Suprapubic skin (tissue), 4 donors: ENCODE measurements at regions not wholly inside any gene's neighbourhood (a gene's known extent, or its start where the extent isn't known, plus 50 kb on each side); places are given as distances from the start of the nearest gene placed in this dataset.

Experiments
- DNase-seq, 2 donors: peaks; one replicate each; pipeline ENCODE4 v3.0.0-alpha.2; 2019; ENCODE audit warnings: low spot score in 2 of 2
- H3K27ac ChIP-seq: fragments of 200-600 bp; sonication (generic); one replicate; pipeline ENCODE4 v1.5.1; 2019
- H3K27me3 ChIP-seq: fragments of 200-600 bp; sonication (generic); one replicate; pipeline ENCODE4 v1.5.1; 2019
- H3K36me3 ChIP-seq: fragments of 200-600 bp; sonication (generic); one replicate; pipeline ENCODE4 v1.5.1; 2019
- H3K4me1 ChIP-seq: fragments of 200-600 bp; sonication (generic); one replicate; pipeline ENCODE4 v1.5.1; 2019
- H3K4me3 ChIP-seq: fragments of 200-600 bp; sonication (generic); one replicate; pipeline ENCODE4 v1.5.1; 2019; ENCODE audit warnings: mild to moderate bottlenecking
- H3K9me3 ChIP-seq: fragments of 200-600 bp; sonication (generic); one replicate; pipeline ENCODE4 v1.5.1; 2019
- EP300 ChIP-seq: sonication (generic); formaldehyde crosslinking; IDR thresholded peaks from one replicate; pipeline ENCODE4 v1.6.1; 2017; ENCODE audit warnings: antibody characterized with exemption
- POLR2A ChIP-seq, 2 donors: fragments of 450-650 bp; IDR thresholded peaks; one replicate each; pipeline ENCODE4 v1.6.1; 2017; ENCODE audit warnings: antibody characterized with exemption in 2 of 2, mild to moderate bottlenecking in 2 of 2, moderate library complexity in 2 of 2
- POLR2AphosphoS5 ChIP-seq, 3 donors: sonication (generic); formaldehyde crosslinking; IDR thresholded peaks; one replicate each; pipeline ENCODE4 v1.6.1; 2017; ENCODE audit warnings: antibody characterized with exemption in 3 of 3
- WGBS: methylation state at CpG from one replicate; pipeline ENCODE4 v1.1.5; 2018; 5-methylcytosine and 5-hydroxymethylcytosine counted together
- TF ChIP-seq, protein P1 (sequence below), 2 donors: fragments of 200-600 bp in 1 of 2; fragments of 450-650 bp in 1 of 2; sonication (generic) in 1 of 2; IDR thresholded peaks; one replicate each; pipeline ENCODE4 v1.5.1; 2016 to 2019; ENCODE audit warnings: antibody characterized with exemption in 2 of 2, mild to moderate bottlenecking in 1 of 2, moderate library complexity in 1 of 2

DNA sequence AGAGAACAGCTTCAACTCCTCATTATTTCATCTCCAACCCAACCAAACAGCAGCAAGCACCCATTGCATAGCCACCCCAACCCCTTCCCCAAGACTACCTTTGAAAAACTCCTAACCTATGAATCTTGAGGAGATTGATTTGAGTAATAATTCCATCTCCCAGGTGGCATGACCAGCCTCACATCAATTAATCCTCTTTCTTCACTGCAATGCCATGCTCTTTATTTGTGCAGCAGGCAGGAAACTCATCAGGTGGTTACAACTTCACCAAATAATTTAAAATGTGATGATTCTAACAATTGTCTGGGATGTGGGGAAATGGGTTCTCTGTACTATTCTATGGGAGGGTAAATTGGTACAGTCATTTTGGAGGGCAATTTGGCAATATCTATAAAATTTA, 68.1 kb upstream of the POMGNT2 start:
- Histone ChIP-seq H3K36me3 (no peaks in the 10 kb centered on the region), H3K4me3 (no peak overlapping the region), H3K9me3 (peaks cover 6% of the 10 kb centered on the region), H3K27me3 (no peaks in the 10 kb centered on the region), H3K27ac (no peak overlapping the region), H3K4me1 (no peaks in the 10 kb centered on the region)
- no peak for TF ChIP-seq EP300
- TF ChIP-seq POLR2AphosphoS5 (IDR thresholded peaks at IDR 0.05), result no peak
- TF ChIP-seq, protein P1, sequence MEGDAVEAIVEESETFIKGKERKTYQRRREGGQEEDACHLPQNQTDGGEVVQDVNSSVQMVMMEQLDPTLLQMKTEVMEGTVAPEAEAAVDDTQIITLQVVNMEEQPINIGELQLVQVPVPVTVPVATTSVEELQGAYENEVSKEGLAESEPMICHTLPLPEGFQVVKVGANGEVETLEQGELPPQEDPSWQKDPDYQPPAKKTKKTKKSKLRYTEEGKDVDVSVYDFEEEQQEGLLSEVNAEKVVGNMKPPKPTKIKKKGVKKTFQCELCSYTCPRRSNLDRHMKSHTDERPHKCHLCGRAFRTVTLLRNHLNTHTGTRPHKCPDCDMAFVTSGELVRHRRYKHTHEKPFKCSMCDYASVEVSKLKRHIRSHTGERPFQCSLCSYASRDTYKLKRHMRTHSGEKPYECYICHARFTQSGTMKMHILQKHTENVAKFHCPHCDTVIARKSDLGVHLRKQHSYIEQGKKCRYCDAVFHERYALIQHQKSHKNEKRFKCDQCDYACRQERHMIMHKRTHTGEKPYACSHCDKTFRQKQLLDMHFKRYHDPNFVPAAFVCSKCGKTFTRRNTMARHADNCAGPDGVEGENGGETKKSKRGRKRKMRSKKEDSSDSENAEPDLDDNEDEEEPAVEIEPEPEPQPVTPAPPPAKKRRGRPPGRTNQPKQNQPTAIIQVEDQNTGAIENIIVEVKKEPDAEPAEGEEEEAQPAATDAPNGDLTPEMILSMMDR (IDR thresholded peaks at IDR 0.05), result no peak
- TF ChIP-seq POLR2A (IDR thresholded peaks at IDR 0.05), result no peak
- no peak for DNase-seq

DNA sequence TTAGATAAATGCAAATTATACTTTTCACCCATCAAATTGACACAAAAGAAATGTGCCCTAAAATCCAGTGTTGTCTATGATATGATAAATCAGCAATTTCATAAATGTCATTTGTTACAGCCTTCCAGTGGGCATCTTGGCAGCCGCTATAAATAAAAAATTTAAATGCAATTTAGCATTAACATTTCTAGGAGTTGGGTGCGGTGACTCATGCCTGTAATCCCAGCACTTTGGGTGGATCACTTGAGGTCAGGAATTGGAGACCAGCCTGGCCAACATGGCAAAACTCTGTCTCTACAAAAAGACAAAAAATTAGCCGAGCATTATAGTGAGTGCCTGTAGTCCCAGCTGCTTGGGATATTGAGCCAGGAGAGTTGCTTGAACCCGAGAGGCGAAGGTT, 65.9 kb upstream of the POMGNT2 start:
- TF ChIP-seq, protein P1 (IDR thresholded peaks at IDR 0.05), result no peak
- TF ChIP-seq POLR2A (IDR thresholded peaks at IDR 0.05) (no peak), EP300 (no peak), POLR2AphosphoS5 (IDR thresholded peaks at IDR 0.05) (no peak)
- Histone ChIP-seq H3K27ac (no peak overlapping the region), H3K4me3 (no peak overlapping the region), H3K36me3 (no peaks in the 10 kb centered on the region), H3K27me3 (no peaks in the 10 kb centered on the region), H3K9me3 (peaks cover 6% of the 10 kb centered on the region), H3K4me1 (no peaks in the 10 kb centered on the region)
- WGBS, result 66% methylated on average over 5 of the region's 5 CpGs
- DNase-seq, result no peak

DNA sequence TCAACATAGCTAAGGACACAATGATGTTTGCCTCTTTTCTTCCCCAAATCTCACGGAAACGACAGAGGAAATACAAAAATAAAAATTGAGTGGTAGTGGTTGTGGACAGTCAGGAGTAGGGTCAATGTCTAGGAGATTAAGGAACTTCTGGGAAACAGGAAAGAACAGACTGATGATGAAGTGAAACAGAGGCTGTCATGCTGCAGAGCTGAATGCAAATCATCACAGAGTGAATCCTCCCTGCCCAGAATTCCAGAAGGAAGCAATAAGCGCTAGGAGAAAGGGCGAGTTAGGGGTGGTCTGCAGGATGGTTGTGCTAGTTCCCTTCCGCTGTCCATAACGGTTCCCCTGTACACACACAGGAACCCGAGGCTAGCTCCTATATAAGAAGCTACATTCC, 64.7 kb upstream of the POMGNT2 start:
- TF ChIP-seq POLR2AphosphoS5 (IDR thresholded peaks at IDR 0.05), result no peak
- no peak for DNase-seq
- Histone ChIP-seq H3K27me3 (no peaks in the 10 kb centered on the region), H3K36me3 (no peaks in the 10 kb centered on the region), H3K27ac (no peak overlapping the region), H3K4me3 (no peak overlapping the region), H3K9me3 (peaks cover 6% of the 10 kb centered on the region), H3K4me1 (no peaks in the 10 kb centered on the region)
- WGBS, result 70% methylated on average over 7 of the region's 7 CpGs

DNA sequence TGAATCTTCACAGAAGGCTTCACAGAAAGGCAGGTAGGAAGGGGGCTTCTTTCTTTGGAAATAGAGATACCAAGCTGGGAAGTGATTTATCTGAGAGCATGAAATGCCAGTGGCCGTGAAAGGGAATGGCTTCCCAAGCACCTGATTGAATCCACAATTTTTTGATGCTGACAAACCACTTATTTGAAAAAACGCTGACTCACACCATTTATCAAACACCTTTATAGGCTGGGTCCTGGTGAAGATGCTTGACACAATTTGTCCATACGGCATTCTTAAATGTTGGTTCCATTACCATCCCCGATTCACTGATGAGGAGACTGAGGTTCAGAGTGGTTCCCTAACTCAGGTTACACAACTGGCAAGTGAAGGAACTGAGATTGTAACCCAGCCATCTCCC, 64.1 kb upstream of the POMGNT2 start:
- H3K9me3 ChIP-seq, result peaks cover 6% of the 10 kb centered on the region
- TF ChIP-seq EP300 (no peak), POLR2AphosphoS5 (IDR thresholded peaks at IDR 0.05) (no peak), POLR2A (IDR thresholded peaks at IDR 0.05) (no peak)
- TF ChIP-seq, protein P1 (IDR thresholded peaks at IDR 0.05), result no peak

DNA sequence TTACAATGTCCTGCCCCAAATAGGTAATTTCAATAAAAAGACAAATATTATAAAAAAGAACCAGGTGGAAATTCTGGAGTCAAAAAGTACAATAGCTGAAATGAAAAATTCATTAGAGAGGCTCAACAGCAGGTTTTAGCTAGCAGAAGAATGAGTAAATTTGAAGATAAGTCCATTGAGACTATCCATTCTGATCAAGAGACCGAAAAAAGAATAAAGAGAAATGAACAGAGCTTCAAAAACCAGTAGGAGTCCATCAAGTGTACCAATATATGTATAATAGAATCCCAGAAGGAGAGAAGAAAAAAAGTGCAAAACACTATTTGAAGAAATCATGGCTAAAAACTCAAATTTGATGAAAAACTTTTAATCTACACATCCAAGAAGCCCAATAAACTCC, 60.5 kb upstream of the POMGNT2 start:
- H3K27ac ChIP-seq, result no peak overlapping the region
- DNase-seq, result no peak
- H3K4me1 ChIP-seq, result no peaks in the 10 kb centered on the region
- H3K36me3 ChIP-seq, result no peaks in the 10 kb centered on the region
- TF ChIP-seq EP300, result no peak
- TF ChIP-seq POLR2A (IDR thresholded peaks at IDR 0.05), result no peak
- TF ChIP-seq, protein P1 (IDR thresholded peaks at IDR 0.05), result no peak
- no peak for TF ChIP-seq POLR2AphosphoS5 (IDR thresholded peaks at IDR 0.05)
- no peaks in the 10 kb centered on the region for H3K27me3 ChIP-seq
- no peaks in the 10 kb centered on the region for H3K9me3 ChIP-seq
- WGBS, result 60% methylated on average over 1 of the region's 1 CpG
- H3K4me3 ChIP-seq, result no peak overlapping the region

More for the DNA sequence above, 64.1 kb upstream of the POMGNT2 start:
- Histone ChIP-seq H3K27ac (no peak overlapping the region), H3K36me3 (no peaks in the 10 kb centered on the region), H3K4me3 (no peak overlapping the region), H3K27me3 (no peaks in the 10 kb centered on the region), H3K4me1 (no peaks in the 10 kb centered on the region)
- DNase-seq, result no peak
- 90% methylated on average over 4 of the region's 4 CpGs for WGBS

DNA sequence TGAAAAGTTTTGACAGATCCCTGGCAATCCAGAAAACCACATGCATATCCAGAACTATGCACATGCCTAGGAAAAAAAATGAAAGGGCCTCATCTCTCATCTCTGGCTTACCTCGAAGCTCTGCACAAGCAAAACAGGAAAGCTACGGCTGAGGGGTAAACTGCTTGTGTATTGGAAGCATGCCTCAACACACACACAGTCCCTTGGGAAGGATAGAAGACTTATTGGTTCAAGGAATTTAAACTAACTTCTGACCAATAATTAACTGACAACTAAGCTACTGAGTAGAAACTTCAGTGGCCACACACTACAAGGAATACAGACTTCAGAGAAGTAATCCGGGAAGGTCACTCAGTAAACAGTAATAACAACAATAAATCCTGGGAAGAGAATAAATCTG, 59.9 kb upstream of the POMGNT2 start:
- DNase-seq, result no peak
- Histone ChIP-seq H3K4me3 (no peak overlapping the region), H3K27ac (no peak overlapping the region), H3K27me3 (no peaks in the 10 kb centered on the region), H3K36me3 (no peaks in the 10 kb centered on the region), H3K4me1 (no peaks in the 10 kb centered on the region), H3K9me3 (no peaks in the 10 kb centered on the region)
- TF ChIP-seq, protein P1 (IDR thresholded peaks at IDR 0.05), result no peak
- TF ChIP-seq POLR2A (IDR thresholded peaks at IDR 0.05) (no peak), POLR2AphosphoS5 (IDR thresholded peaks at IDR 0.05) (no peak), EP300 (no peak)
- WGBS, result 89% methylated on average over 3 of the region's 3 CpGs
